22Rv1 (cell line): ENCODE measurements at regions not wholly inside any gene's neighbourhood (a gene's known extent, or its start where the extent isn't known, plus 50 kb on each side); places are given as distances from the start of the nearest gene placed in this dataset.

Experiments
- ZFX ChIP-seq: fragments of 450-650 bp; IDR thresholded peaks from 2 replicates; pipeline ENCODE4 v1.6.1; 2017; ENCODE audit warnings: antibody characterized with exemption, borderline replicate concordance
- TF ChIP-seq, protein P1 (sequence below): fragments of 450-650 bp; IDR thresholded peaks from 2 replicates; pipeline ENCODE4 v1.5.1; 2017; ENCODE audit warnings: mild to moderate bottlenecking

GRCh38 chr2:215662715-215663114, 226.8 kb upstream of the FN1 start:
- TF ChIP-seq, protein P1, sequence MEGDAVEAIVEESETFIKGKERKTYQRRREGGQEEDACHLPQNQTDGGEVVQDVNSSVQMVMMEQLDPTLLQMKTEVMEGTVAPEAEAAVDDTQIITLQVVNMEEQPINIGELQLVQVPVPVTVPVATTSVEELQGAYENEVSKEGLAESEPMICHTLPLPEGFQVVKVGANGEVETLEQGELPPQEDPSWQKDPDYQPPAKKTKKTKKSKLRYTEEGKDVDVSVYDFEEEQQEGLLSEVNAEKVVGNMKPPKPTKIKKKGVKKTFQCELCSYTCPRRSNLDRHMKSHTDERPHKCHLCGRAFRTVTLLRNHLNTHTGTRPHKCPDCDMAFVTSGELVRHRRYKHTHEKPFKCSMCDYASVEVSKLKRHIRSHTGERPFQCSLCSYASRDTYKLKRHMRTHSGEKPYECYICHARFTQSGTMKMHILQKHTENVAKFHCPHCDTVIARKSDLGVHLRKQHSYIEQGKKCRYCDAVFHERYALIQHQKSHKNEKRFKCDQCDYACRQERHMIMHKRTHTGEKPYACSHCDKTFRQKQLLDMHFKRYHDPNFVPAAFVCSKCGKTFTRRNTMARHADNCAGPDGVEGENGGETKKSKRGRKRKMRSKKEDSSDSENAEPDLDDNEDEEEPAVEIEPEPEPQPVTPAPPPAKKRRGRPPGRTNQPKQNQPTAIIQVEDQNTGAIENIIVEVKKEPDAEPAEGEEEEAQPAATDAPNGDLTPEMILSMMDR = no peak
- TF ChIP-seq ZFX = no peak
